ENCODE measurements at regions not wholly inside any gene's neighbourhood (a gene's known extent, or its start where the extent isn't known, plus 50 kb on each side); places are given as distances from the start of the nearest gene placed in this dataset.

DNA sequence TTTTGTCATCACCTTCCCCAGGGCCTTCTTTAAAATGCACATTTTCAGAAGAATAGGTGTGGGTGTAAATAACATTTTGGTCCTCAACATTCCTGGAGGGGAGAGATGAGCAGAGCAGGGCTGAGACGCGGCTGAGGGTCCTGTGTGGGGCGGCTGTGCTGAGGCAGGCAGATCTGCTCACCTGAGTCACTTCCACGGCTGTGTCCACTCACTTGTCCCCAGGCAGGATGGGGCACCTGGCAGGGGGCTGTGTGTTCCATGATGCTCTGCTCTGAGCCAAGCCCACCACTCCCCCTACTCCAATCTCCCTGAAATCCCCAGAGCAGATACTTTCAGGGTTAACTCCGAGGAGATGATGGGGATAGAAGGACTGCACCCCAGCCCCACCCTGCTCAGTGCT, 93.8 kb downstream of the GLRX3 start:
- DNase-seq, result no peak

- no peak for DNase-seq
These were observed 94.4 kb downstream of the GLRX3 start for GRCh38 chr10:130230611-130231010.

DNA sequence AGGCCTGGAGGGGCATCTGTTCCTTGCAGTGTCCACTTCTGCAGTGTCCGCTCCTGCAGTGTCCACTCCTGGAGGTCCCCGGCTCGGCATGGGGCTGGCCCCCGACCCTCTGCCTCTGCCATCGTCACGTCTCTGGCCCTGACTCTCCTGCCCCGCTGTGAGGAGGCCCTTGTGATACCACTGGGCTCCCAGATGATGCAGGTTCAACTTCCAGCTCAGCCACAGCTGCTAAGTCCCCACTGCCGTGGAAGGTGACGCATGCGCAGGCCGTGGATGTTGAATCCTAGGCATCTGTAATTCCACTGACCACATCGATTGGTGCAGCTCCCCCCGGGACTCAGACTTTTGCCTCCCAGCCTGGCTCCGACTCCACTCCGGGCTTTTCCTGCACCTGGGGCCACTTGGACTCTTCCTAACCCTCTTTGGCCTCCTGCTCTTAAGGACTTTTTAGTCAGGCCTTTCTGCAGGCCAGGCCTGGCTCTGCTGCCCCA, 95.1 kb downstream of the GLRX3 start:
- no peak for DNase-seq

- DNase-seq, result no peak
These were observed 96.2 kb downstream of the GLRX3 start for GRCh38 chr10:130232166-130233034.

- no peak for DNase-seq
These were observed 96.8 kb downstream of the GLRX3 start for GRCh38 chr10:130233035-130233360.

GRCh38 chr10:130233426-130233825, 97.2 kb downstream of the GLRX3 start:
- DNase-seq, result no peak

DNA sequence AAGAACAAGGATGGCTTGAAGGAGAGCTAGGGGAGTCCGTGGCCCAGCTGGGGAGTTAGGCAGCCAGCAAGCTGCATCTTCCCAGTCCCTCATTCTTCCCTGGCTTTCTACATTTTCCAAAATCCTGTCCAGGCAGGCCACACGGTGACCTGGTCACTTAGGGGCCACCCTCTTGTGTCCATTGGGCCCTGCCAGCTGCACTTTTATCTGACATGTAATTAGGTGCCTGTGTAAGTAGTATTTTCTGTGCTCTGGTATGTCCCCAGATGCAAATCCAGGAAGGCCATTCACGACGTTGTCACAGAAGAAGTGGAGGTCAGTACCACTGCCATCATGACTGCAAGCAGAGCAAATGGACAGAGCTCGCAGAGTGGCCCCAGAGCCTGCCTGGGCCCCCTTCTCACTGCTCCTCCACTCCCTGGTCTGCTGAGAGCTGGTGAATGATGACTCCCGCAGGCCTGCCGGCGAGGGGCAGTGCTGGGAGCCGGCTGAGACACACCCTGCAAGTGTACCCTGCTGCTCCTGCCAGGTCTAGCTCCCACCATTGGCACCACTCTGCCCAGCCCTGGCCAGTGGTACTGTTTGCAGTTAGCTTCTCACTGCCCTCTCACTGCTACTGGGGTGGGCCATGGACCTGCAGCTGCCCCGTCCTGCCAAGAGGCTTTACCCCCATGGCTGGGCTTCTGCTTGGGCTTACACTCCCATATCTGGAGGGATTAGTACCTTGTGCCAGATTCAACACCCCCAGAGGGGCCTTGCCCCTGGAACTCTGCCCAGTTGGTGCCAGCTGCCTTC, 98.2 kb downstream of the GLRX3 start:
- DNase-seq, result no peak

- DNase-seq, result no peak
These were observed 100.5 kb downstream of the GLRX3 start for GRCh38 chr10:130236711-130237110.

DNA sequence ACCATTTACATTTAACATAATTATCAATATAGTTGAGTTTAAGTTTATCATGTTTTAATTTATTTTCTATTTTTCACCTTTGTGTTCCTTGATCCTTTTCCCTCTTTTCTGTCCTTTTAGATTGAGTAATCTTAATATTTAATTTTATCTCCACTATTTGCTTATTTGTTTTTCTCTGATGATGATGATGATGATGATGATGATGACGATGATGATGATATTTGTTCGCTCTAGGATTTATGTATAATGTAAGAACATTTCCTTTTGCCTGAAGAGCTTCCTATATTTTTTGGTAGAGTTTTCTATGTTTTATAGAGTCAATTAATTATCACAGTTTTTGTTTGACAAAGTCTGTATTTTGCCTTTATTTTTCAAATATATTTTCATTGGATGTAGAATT, 104.2 kb downstream of the GLRX3 start:
- DNase-seq, result no peak

DNA sequence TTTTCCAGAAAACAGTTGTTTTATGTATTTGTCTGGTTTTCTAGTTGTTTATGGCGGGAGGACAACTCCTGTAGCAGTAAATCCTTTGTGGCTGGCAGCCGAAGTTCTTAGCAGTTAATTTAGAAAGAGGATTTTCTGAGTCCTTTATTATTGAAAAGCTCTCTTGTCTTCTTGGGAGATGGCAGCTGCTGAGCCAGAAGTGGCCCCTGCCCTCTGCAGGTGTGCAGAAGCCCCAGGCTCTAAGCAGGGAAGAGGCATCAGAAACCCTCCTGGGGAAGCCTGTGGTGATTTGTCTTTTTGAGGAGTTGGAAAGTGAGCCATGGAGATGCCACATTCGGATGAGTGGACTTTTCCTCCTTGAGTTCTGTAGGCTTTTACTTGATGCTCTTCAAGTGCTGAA, 106.3 kb downstream of the GLRX3 start:
- DNase-seq, result no peak

- DNase-seq, result no peak
These were observed 106.8 kb downstream of the GLRX3 start for GRCh38 chr10:130243015-130243414.

DNA sequence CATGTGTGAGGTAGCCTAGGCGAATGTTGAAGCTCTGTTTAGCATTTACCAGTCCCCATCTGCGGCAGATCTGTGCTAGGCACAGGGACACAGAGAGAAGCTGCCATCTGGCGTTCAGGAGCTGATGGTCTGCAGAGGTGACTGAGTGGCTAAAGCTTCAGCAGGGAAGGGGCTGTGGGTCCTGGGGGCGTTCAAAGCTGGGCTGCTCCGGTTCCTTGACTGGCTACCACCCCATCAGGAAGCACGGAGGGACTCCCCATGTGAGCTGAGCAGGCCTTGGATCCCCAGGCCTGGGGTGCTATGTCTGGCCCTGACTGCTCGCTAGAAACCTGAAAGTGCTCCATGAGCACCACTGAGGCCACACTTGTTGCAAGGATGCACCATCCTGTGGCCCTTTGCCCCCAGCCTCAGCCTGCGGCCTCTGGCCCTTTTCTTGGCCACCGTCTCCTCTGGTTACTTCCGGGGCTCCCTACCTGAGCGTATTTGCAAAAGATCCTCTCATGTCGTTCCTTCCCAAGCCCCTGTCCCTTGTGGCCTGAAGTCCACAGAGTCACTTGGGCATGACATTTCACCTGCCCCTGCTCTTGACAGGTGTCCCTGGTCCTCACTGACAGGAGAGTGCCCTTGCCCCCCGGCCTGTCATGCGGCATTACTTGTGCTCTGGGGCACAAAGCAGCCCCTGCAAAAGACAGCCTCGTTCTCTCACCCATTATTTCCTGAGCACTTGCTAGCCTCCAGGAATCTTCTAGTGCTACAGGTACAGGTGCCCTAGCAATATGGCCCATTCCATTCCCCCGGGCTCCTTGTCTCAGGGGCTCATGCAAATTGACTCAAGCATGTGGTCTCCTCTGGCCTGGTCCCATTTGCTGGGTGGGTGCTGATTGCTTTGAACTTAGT, 108.1 kb downstream of the GLRX3 start:
- no peak for DNase-seq

DNA sequence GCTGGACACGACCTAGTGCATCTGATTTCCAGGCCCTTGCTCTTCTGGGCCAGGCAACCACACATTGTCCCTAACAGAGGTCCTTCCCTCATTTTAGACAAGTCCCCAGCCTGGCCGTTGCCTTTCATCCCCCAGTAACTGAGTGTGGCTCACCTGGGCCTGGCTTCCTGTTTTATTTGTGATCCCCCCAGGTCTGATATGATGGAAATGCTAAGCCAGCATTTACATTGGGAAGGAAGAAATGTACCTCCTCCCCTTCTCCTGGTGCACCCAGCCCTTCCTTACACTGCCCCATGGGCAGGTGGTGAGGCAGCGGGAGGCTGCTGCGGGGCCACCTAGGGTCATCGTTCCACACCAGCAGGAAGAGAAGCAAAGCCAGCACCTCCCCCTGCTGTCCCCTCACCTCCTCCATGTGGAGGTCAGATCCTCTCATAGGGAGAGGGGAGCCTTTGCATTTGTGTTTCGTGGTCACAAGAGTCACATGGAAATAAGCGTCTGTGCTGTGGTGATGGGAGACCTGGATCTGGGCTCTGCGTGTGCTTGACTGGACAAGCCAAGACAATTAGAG, 108.8 kb downstream of the GLRX3 start:
- DNase-seq, result no peak

- no peak for DNase-seq
These were observed 109.9 kb downstream of the GLRX3 start for GRCh38 chr10:130246113-130246512.

DNA sequence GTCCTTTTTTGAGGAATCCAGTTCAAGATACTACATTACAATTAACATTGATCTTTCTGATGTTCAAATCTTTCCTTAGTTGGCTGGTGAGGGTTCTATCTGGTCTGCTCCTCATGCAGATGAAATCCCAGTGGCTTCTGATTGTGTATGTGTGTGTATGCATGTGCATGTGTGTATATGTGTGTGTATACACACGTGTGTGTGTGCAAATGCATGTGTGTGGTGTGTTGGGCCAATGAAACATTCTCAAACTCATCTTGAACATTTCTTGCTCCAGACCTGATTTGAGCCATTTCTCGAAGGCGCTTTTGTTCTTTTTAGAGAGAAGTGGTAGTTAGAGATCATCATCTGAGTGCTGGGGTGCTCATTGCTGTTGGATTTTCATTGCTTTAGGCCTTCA, 113.9 kb downstream of the GLRX3 start:
- DNase-seq, result no peak

DNA sequence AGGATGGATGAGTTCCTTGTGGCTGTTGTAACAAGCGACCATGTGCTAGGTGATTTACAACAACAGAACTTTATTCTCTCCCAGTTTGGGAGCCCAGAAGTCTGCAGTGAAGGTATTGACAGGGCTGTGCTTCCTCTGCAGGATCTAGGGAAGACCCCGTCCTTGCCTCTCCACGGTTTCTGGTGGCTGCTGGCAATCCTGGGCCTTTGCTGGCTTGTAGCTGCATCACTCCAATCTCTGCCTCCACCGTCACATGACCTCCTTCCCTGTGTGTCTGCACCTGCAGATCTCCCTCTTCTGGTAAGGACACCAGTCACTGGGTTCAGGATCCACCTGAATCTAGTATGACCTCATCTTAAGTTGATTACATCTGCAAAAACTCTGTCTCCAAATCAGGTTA, 115.6 kb downstream of the GLRX3 start:
- no peak for DNase-seq

DNA sequence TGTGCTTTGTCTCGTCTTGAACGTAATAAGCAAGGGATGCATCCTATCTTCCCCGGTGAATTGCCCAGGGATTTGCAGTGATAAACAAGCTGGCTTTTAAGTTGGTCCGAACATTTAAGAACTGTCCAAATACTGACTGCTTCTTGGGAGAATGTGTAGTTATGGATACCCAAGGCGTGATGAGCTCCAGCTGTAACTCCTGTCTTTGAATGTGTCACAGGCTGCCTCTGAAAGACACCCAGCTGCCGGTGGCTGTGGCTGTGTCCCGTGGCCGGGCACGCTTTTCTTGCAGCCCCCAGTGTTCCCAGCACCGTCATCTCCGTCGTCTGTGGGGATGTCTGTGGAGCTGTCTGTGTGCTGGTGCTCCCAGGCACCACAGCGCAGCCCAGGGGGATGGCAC, 118.1 kb downstream of the GLRX3 start:
- DNase-seq, result no peak

DNA sequence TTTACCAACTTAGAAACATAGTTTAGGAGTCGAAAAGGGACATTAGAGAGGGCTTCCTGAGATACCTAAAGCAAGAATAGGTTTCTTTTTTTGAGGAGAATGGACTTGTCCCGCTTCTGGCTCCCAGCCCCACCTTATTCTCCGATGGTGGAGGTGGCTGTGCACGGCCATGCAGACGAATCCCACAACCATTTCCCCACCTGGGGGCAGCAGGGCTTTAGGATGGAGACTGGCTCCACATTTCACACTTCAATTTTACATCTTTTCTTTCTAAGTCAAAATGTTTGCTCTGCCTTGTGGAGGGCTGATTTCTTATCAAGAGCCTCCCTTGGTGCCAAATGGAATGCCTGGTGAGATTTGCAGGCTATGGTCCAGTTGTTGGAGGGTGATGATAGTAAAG, 118.5 kb downstream of the GLRX3 start:
- no peak for DNase-seq

DNA sequence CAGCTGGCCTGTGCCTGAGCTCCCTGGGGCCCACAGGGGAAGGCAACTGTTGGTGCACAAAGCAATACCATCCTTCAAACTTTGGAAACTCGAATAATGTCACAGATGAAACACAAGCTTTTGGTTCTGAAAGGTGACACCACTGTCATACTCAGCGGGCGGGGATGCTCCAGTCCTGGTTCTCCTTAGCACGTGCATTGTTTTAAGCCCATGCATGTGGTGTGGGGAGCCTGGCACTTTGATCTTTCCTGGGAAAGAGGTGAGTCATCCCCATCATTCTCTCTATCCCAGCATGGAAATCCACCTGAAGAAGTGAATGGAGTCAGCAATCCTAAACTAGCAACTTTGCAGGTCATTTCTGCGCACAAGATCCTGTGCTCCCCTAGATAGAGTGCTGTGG, 119.6 kb downstream of the GLRX3 start:
- DNase-seq, result no peak

DNA sequence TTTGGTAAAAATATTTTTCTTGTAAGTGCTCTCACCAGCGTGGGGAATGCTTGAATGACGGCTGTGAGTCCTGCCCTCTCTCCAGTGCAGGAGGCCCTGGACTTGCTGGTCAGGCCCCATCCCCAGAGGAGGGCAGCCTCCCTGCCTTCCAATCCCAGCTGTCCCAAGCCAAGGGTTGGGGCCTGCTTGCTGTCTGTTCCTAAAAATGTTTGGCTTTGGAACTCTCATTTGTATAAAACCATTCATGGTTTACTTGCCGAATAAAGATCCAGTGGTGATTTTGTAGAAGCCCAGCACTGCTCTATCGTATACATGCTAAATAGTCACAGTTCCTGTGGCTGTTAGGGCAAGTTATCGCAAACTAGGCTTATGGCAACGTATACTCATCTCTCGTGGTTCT, 121.7 kb downstream of the GLRX3 start:
- DNase-seq, result no peak

DNA sequence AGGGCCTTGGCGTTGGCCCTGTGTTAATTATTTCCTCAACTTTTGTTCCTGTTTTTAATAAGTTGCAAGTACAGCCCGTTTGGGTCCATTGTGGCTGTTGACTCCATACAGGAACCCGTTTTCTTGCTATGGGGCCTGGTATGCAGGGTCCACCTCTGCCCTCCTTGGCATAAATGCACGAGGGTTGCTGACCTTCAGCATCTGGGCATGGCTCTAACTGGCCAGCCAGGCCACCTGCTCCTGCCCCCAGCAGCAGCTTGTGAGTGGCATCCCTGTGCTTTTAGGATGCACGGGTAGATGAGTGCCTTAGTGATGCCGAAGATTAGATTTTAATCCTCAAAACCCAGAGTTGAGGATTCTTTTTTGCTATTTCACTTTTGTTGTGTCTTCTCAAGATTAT, 123.2 kb downstream of the GLRX3 start:
- DNase-seq, result no peak

- no peak for DNase-seq
These were observed 125.1 kb downstream of the GLRX3 start for GRCh38 chr10:130261306-130261705.

DNA sequence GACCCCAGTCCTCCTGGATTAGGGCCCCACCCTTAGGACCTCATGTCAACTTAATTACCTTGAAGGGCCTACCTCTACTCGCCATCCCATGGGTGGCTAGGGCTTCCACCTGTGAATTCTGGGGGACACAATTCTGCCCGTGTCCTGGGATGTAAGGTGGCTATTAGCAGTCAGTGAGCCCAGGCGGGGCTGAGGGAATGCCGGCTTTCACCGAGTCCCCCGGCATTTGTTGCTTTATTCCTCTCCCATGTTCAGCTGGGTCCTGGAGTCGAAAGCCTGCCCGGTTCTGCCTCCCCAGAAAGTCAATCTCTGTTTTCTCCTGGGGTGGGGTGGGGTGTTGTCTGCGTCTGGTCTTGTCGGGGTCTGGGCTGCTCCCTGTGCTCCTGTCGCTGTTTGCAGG, 125.6 kb downstream of the GLRX3 start:
- no peak for DNase-seq

Data from activated CD4-positive, alpha-beta T cell treated with anti-CD3 and anti-CD28 coated beads for 48 hours (primary cell).